UCSD-AML1 (cell line): ENCODE measurements at regions not wholly inside any gene's neighbourhood (a gene's known extent, or its start where the extent isn't known, plus 50 kb on each side); places are given as distances from the start of the nearest gene placed in this dataset.
"Not testable (repeated sequence)": the region's sequence is repeated elsewhere in the genome, so short reads cannot be mapped to it uniquely, and the experiment has no call there.

Experiments used
- DNase-seq: peaks from one replicate; lab custom pipeline; 2025; ENCODE audit not compliant: unreplicated experiment; lab: John Stamatoyannopoulos, UW

GRCh38 chr6:4274382-4275082 lies 139.2 kb upstream of the ECI2 start:
- DNase-seq: no peak

GRCh38 chr6:4272996-4273395 lies 137.6 kb upstream of the ECI2 start:
- no peak for DNase-seq

GRCh38 chr6:4271761-4272470 lies 136.5 kb upstream of the ECI2 start:
- no peak for DNase-seq

- no peak for DNase-seq
These were observed 135.4 kb upstream of the ECI2 start for GRCh38 chr6:4270776-4271175.

DNA sequence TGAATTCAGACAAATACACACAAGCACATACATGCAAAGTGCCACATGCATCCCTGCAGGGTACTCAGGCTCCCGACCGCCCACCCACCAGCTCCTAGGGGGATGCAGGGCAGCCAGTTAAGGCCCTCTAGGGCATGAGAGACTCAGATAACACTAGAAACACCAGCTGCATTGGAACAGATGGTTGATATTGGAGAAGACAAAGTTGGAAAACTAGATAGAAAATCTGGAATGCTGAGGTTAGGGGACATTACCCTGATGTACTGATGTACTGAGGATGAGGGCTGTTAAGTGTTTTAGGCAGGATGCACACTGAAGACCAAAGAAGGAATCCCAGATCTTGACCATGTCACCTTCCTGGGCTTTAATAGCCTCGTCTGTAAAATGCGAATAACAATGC lies 134.6 kb upstream of the ECI2 start:
- no peak for DNase-seq

DNA sequence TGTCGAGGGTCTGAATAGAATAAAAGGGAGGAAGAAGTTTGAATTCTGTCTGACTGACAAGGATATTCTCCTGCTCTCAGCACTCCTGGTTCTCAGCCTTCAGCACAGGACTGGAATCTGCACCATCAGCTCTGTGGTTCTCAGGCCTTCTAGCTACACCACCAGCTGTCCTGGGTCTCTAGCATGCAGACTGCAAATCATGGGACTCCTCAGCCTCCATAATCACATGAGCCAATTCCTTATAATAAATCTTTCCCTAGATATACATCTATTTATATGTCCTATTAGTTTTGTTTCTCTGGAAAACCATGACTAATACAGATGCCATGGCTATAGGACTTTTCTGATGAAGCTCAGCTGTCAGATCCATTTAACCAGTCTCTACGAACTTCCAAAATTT lies 132.8 kb upstream of the ECI2 start:
- no peak for DNase-seq

DNA sequence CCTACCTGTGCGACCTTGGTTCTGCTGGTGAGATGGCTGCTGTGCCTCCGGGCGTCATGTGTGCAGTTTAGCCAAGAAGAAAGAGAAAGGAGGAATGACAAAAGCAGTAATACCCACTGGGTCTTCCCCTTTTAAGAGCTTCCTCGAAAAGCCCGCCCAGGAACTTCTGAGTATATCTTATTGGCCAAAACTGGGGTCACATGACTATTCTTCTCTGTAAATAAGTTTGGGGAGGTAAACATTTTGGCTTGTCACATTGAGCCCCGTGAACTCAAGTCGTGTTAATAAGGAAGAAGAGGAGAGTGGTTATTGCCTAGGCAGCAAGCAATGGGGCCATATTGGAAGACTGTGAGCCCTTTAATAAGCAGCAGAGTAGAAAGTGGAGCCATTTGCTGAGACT lies 130.4 kb upstream of the ECI2 start:
- DNase-seq: no peak

- DNase-seq: no peak
These were observed 129.2 kb upstream of the ECI2 start for GRCh38 chr6:4264601-4265000.

DNA sequence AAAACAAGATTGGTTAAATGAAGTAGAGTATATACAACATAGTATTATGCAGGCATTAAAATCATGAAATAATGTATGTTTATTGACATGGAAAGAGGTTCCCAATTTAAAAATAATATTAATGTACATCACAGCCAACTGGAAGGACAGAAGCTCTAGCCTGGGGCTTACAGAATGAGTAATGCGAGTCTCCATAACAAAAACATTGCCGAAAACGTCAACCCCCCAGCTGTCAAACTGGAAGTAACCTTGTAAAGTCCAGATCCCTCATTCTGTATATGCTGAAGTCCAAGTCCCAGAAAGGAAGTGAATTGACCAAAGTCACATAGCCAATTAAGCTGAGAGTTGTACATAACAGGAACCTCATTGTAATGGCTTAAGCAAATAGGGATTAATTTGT lies 128.7 kb upstream of the ECI2 start:
- no peak for DNase-seq

DNA sequence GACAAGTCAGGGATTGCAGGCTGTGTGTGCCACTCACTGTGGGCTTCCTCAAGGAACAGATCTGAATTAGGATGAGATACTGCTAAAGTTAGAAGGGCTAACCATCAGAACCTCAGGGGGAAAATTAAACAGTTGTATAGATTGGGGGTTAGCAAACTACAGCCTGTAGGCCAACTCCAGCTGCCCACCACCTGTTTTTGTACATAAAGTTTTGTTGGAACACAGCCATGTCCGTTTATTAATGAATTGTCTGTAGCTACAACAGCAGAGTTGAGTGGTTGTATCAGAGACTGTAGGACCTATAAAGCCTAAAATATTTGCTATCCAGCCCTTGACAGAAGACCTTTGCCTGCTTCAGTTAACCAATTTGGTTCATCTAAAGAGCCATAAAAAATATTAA lies 127.2 kb upstream of the ECI2 start:
- DNase-seq: no peak

- no peak for DNase-seq
These were observed 124.0 kb upstream of the ECI2 start for GRCh38 chr6:4259391-4259790.

GRCh38 chr6:4258733-4259132 lies 123.4 kb upstream of the ECI2 start:
- DNase-seq: no peak

DNA sequence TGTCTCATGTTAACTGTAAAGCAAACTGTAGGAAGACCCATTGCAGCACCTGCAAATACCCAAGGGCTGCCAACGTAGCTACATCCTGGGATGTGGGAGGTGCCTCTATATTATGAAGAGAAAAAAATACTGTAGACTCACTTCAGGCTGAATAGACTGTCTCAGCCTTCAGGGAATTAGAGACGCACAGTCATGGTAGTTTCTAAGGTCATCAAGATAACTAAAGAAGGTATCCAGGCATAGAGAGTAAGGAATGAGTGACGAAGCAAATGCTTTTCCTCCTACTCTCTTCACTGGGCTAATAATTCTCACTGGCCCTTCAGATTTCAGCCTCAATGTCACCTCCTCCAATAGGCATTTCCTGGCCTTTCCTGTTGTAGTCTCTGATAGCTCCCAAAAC lies 121.6 kb upstream of the ECI2 start:
- DNase-seq: no peak

DNA sequence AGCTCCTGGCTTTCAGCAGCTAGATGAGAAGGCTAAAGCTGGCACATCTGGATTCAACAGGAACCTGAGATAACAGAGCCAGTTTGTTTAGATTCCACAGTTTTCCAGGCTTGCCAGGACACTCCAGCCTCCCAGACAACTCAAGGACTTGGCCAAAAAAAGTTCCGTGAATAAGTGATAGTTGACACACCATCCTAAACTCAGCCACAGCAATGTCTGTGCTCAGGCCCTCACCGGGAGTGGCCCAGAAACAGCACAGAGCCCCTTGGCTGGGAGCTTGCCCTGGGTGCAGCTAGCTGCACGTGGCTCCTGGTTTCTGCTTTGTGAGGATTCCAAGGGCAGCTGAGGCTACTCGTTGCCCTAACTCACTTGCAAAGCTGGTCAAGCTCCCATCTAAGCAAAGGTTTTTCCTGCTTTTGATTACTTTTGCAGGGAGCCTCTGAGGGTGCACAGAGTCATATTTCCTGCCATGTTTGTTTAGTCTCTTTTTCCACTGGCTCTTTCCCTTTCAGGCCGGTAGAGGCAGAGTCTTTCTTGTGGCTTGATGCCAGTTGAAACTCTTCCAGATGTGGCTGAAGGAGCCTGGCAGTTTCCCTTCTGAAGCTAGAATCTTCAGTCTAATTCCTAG lies 118.3 kb upstream of the ECI2 start:
- DNase-seq: no peak

GRCh38 chr6:4252445-4252844 lies 117.1 kb upstream of the ECI2 start:
- not testable (repeated sequence) for DNase-seq

GRCh38 chr6:4250645-4251044 lies 115.3 kb upstream of the ECI2 start:
- no peak for DNase-seq

GRCh38 chr6:4243832-4244231 lies 108.5 kb upstream of the ECI2 start:
- not testable (repeated sequence) for DNase-seq

DNA sequence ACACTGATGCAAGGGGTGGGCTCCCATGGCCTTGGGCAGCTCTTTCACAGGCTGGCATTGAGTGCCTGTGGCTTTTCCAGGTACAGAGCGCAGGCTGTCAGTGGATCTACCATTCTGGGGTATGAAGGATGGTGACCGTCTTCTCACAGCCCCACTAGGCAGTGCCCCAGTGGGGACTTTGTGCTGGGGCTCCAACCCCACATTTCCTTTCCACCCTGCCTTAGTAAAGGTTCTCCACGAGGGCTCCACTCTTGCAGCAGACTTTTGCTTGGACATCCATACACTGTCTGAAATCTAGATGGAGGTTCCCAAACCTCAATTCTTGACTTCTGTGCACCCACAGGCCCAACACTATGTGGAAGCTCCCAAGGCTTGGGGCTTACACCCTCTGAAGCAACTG lies 107.9 kb upstream of the ECI2 start:
- no peak for DNase-seq

DNA sequence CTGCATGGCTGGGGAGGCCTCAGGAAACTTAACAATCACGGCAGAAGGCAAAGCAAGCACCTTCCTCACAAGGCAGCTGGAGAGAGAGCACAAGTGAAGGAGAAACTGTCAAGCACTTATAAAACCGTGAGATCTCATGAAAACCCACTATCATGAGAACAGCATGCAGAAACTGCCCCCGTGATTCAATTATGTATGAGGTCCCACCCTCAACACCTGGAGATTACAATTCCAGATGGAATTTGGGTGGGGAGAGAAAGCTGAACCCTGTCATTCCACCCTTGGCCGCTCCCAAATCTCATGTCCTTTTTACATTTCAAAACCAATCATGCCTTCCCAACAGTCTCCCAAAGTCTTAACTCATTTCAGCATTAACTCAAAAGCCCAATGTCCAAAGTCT lies 107.2 kb upstream of the ECI2 start:
- DNase-seq: no peak

DNA sequence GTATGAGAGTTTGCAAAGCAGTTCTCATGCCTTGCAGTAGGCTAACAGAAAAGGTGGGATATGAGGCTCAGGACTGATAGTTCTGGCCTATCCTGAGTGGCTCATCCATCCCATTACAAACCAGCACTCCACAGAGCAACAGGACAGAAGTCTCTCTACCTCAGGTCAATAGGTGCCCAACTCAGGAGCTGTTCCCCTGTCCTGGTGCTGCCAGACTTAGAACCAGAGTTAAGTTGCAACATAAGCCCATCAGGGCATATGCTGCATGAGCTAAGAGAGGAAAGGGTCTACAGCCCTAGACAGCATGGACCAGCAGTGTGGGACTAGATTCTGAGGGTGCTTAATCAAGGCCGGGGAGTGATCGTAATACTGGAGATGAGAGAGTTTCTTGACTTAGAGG lies 104.8 kb upstream of the ECI2 start:
- no peak for DNase-seq

- no peak for DNase-seq
These were observed 89.9 kb upstream of the ECI2 start for GRCh38 chr6:4225161-4225872.
